ENCODE measurements at regions not wholly inside any gene's neighbourhood (a gene's known extent, or its start where the extent isn't known, plus 50 kb on each side); places are given as distances from the start of the nearest gene placed in this dataset.
"Not testable (repeated sequence)": the region's sequence is repeated elsewhere in the genome, so short reads cannot be mapped to it uniquely, and the experiment has no call there.

GRCh38 chr21:15634541-15634940, 95.2 kb upstream of the USP25 start:
- DNase-seq = not testable (repeated sequence)

DNA sequence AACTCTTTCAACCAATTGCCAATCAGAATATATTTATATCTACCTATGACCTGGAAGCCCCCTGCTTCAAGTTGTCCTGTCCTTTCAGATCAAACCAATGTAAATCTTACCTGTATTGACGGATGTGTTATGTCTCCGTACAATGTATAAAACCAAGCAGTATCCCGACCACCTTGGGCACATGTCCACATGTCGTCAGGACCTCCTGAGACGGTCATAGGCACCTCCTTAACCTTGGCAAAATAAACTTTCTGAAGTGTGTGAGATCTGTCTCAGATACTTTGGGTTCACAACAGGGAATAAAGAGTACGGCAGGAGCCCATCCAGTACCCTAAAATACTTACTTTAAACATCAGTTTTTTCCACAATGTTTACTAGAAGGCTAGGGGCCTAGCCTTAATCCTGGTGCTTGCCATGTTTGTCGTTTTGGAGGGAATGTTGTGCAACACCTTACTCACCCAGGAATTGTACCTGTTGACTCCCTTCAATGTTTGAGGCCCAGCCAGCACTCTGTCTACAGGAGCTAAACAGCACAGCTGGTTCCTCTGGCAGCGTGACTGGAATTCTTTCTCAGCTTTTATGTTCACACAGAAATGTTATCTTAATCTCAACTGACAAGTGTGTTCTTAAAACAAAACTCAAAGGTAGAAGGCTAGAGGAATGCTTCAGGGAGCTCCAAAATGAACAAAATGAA, 90.8 kb upstream of the USP25 start:
- DNase-seq = no peak

- not testable (repeated sequence) for DNase-seq
Observed at GRCh38 chr21:15640113-15640512, 89.7 kb upstream of the USP25 start.

DNA sequence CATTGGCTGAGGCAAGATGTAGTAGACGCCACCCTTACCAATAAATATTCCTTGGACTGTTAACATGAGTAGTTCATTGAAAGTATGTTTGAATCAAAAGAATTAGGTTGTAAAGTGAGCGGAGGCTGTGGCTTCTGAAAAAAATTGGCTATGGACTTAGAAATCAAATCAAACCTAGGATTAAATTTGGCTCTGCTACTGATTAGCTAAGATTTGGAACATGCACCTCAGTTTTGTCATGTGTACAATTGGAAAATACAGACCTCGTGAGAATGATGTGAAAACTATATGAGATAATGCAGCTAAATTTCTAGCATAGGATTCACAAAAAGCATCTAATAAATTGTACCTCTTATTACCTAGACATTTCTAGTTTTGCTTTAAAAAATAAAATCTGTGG, 85.3 kb upstream of the USP25 start:
- DNase-seq = no peak

- no peak for DNase-seq
Observed at GRCh38 chr21:15645830-15646229, 84.0 kb upstream of the USP25 start.

DNA sequence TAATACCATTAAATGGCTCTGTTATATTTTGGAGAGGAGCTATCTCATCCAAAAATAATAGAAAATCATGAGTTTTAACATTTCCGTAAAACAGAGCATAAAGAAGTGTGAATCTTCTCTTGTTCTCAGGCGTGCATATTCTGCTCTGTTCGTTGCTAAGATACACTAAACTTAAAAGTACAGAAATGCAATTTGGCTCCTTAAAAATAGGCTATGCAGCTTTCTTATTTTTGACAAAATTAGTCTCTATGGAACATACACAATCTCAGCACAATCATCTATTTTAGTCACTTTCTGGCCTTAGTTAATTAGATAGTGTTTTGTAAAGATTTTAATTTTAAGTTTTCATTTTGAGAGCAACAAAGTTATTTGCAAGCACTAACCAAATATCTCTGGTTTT, 79.0 kb upstream of the USP25 start:
- no peak for DNase-seq

- DNase-seq = no peak
Observed at GRCh38 chr21:15651172-15651571, 78.6 kb upstream of the USP25 start.

DNA sequence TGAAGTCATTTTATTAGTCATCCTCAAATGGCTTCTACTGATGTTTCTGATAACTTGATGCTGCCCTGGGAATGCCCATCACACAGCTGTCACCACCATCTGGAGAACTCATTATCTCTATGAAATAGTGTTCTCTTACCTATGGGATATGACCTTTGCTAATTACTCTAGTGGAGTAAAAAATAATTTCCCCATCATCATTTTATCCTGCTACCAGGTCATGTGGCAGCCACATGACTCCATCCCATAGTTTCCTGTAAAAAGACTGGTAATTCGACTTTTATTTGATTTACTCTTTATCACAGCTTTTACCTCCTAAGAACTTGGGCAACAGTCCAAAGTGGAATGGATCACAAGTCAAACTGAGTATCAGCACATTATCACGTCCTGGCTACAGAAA, 76.1 kb upstream of the USP25 start:
- no peak for DNase-seq

- no peak for DNase-seq
Observed at GRCh38 chr21:15654171-15654570, 75.6 kb upstream of the USP25 start.

- peak; percentile 15 for DNase-seq
Observed at GRCh38 chr21:15659753-15660422, 69.9 kb upstream of the USP25 start.

DNA sequence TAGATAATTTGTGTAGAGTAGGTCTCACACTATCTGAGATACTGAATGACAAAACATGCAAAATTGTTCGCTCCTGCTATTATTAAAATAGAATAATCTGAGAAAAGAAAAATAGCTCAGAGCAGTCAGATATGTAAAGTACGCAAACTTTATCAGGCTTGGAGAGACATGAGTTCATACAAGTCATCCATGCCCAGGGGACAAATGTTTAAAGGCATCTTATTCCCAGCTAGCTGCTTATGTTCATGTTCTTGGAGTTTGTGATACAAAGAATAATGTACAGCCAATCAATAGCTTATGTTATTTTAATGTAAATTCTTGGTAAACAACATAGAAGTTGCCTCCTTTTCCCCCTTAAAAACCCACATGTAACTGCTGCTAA, 69.4 kb upstream of the USP25 start:
- DNase-seq = no peak

GRCh38 chr21:15667010-15667409, 62.8 kb upstream of the USP25 start:
- peak; percentile 81 for DNase-seq

DNA sequence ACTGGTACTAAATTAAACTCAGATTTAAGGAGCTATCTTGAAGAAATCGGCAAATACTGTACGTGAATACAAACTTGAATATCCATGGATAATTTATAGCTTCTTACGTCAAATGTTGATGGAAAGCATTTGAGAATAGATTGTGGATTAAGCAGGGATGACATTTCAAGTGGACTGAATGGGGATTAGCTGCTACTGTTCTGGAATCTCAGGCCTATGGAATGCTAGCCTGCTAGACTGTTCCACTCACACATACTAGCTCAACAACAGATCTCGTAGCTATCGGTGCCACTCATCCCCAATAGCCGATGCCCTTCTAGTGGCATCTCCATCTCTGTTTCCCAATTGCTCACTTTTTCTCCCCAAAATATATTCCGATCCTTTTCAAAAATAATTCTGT, 62.0 kb upstream of the USP25 start:
- no peak for DNase-seq

DNA sequence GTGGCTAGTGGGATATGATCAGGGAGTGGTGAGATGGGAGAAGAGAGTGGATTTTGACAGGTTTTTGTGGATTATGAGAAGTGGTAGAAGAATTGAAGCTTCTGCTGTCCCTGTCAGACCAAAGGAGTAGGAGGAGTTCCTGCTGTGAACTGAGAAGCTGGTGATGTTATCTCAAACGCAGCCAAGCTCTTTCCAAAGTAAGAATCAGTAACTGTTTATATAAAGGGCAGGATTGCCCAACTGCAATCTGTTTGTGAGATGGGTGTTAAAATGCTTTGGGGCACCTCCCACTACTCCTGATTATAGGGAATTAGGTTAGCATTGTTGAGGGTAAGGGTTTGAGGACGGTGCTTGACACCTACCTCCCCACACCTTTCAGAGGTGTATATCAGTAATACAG, 60.5 kb upstream of the USP25 start:
- DNase-seq = no peak

GRCh38 chr21:15671188-15671587, 58.6 kb upstream of the USP25 start:
- DNase-seq = no peak

GRCh38 chr21:15672578-15672977, 57.2 kb upstream of the USP25 start:
- DNase-seq = not testable (repeated sequence)

GRCh38 chr21:15676935-15677334, 52.8 kb upstream of the USP25 start:
- no peak for DNase-seq

DNA sequence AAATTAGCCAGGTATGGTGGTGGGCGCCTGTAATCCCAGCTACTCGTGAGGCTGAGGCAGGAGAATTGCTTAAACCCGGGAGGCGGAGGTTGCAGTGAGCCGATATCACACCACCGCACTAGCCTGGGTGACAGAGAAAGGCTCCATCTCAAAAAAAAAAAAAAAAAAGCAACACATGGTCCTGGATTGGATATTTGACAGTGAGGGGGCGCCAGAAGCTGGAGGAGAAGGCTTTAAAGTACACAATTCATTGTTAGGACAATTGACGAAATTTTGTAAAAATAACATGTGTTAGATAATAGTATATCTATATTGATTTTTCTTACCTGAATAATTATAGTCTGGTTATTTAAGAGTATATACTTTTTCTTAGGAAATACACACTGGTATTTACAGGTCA, 50.2 kb upstream of the USP25 start:
- no peak for DNase-seq
